HEK293 (cell line): ENCODE measurements at regions not wholly inside any gene's neighbourhood (a gene's known extent, or its start where the extent isn't known, plus 50 kb on each side); places are given as distances from the start of the nearest gene placed in this dataset.

Experiments used
- CTCF ChIA-PET: fragments of 350-600 bp; formaldehyde crosslinking; extraction: SDS; loops from one replicate; lab custom pipeline; 2021; ENCODE audit warnings: antibody characterized with exemption; lab: Yijun Ruan, JAX
- POLR2A ChIA-PET: fragments of 300-600 bp; formaldehyde crosslinking; extraction: SDS; loops from one replicate; lab custom pipeline; 2020; ENCODE audit warnings: antibody characterized with exemption, inconsistent platforms; lab: Yijun Ruan, JAX
- H3K27ac ChIP-seq: fragments of 200-500 bp; sonication (Bioruptor generic); 2 replicates; pipeline ENCODE4 v1.5.1; 2014; ENCODE audit warnings: low read depth, low read length, control low read depth, inconsistent platforms; ENCODE audit errors: extremely low read depth
- H3K36me3 ChIP-seq, 2 experiments: fragments of 200-500 bp in 1 of 2; sonication (Bioruptor generic) in 1 of 2; 1 replicate in 1 of 2; 2 replicates in 1 of 2; pipeline ENCODE4 v1.5.1; 2014 to 2017; ENCODE audit warnings: inconsistent platforms in 2 of 2, low read length in 2 of 2; ENCODE audit not compliant: control insufficient read depth in 2 of 2, insufficient read depth in 1 of 2
- H3K4me1 ChIP-seq: fragments of 200-500 bp; sonication (Bioruptor generic); 2 replicates; pipeline ENCODE4 v1.5.1; 2014; ENCODE audit warnings: mild to moderate bottlenecking, low read length, inconsistent platforms; ENCODE audit not compliant: control insufficient read depth, insufficient read depth
- H3K4me3 ChIP-seq: 2 replicates; pipeline ENCODE4 v1.5.1; 2011; ENCODE audit warnings: low read depth, mild to moderate bottlenecking, control low read depth, low read length, moderate library complexity
- H3K9me3 ChIP-seq: fragments of 200-500 bp; sonication (Bioruptor generic); 2 replicates; pipeline ENCODE4 v1.5.1; 2014; ENCODE audit warnings: low read depth, low read length, inconsistent platforms; ENCODE audit not compliant: control insufficient read depth, insufficient read depth
- EGR2 ChIP-seq: fragments of 450-650 bp; formaldehyde crosslinking; IDR thresholded peaks from 2 replicates; pipeline ENCODE4 v1.5.1; 2016; ENCODE audit warnings: low read depth, missing biosample characterization, missing genetic modification characterization
- GLIS1 ChIP-seq: fragments of 450-650 bp; formaldehyde crosslinking; IDR thresholded peaks from 2 replicates; pipeline ENCODE4 v1.5.1; 2016; ENCODE audit warnings: missing biosample characterization, missing genetic modification characterization
- KLF9 ChIP-seq: fragments of 450-650 bp; formaldehyde crosslinking; IDR thresholded peaks from 2 replicates; pipeline ENCODE4 v1.5.1; 2016; ENCODE audit warnings: missing biosample characterization, missing genetic modification characterization, low read depth
- MZF1 ChIP-seq: fragments of 450-650 bp; formaldehyde crosslinking; IDR thresholded peaks from 2 replicates; pipeline ENCODE4 v1.5.1; 2017; ENCODE audit warnings: missing biosample characterization, missing genetic modification characterization, borderline replicate concordance
- REPIN1 ChIP-seq: fragments of 450-650 bp; formaldehyde crosslinking; IDR thresholded peaks from 2 replicates; pipeline ENCODE4 v1.5.1; 2017; ENCODE audit warnings: missing biosample characterization, missing genetic modification characterization, low read depth
- WT1 ChIP-seq: fragments of 450-650 bp; formaldehyde crosslinking; IDR thresholded peaks from 2 replicates; pipeline ENCODE4 v1.5.1; 2016; ENCODE audit warnings: missing biosample characterization, missing genetic modification characterization
- YY1 ChIP-seq: fragments of 450-650 bp; formaldehyde crosslinking; IDR thresholded peaks from 2 replicates; pipeline ENCODE4 v1.5.1; 2018; ENCODE audit warnings: missing biosample characterization, missing genetic modification characterization
- ZNF112 ChIP-seq: fragments of 450-650 bp; formaldehyde crosslinking; IDR thresholded peaks from 2 replicates; pipeline ENCODE4 v1.5.0; 2017; ENCODE audit warnings: missing biosample characterization, missing genetic modification characterization
- ZNF18 ChIP-seq: fragments of 450-650 bp; formaldehyde crosslinking; IDR thresholded peaks from 2 replicates; pipeline ENCODE4 v1.5.1; 2016; ENCODE audit warnings: missing biosample characterization, missing genetic modification characterization
- ZNF311 ChIP-seq: fragments of 450-650 bp; formaldehyde crosslinking; IDR thresholded peaks from 2 replicates; pipeline ENCODE4 v1.5.1; 2017; ENCODE audit warnings: missing biosample characterization, missing genetic modification characterization, borderline replicate concordance
- ZNF501 ChIP-seq: fragments of 450-650 bp; formaldehyde crosslinking; IDR thresholded peaks from 2 replicates; pipeline ENCODE4 v1.5.1; 2016; ENCODE audit warnings: missing biosample characterization, missing genetic modification characterization
- ZNF768 ChIP-seq: fragments of 450-650 bp; formaldehyde crosslinking; IDR thresholded peaks from 2 replicates; pipeline ENCODE4 v1.5.1; 2018; ENCODE audit warnings: missing biosample characterization, mild to moderate bottlenecking, missing genetic modification characterization
- ZNF777 ChIP-seq: fragments of 450-650 bp; formaldehyde crosslinking; IDR thresholded peaks from 2 replicates; pipeline ENCODE4 v1.5.1; 2017; ENCODE audit warnings: missing biosample characterization, missing genetic modification characterization, borderline replicate concordance
- ZSCAN18 ChIP-seq: fragments of 450-650 bp; formaldehyde crosslinking; IDR thresholded peaks from 2 replicates; pipeline ENCODE4 v1.5.1; 2016; ENCODE audit warnings: missing biosample characterization, missing genetic modification characterization
- ZXDB ChIP-seq: fragments of 450-650 bp; formaldehyde crosslinking; IDR thresholded peaks from 2 replicates; pipeline ENCODE4 v1.5.1; 2016; ENCODE audit warnings: missing biosample characterization, missing genetic modification characterization
- TF ChIP-seq, protein P1 (sequence below): fragments of 450-650 bp; formaldehyde crosslinking; IDR thresholded peaks from 2 replicates; pipeline ENCODE4 v1.5.1; 2016; ENCODE audit warnings: missing biosample characterization, missing genetic modification characterization, borderline replicate concordance
- TF ChIP-seq, protein P2 (sequence below): fragments of 450-650 bp; formaldehyde crosslinking; IDR thresholded peaks from 2 replicates; pipeline ENCODE4 v1.5.1; 2017; ENCODE audit warnings: missing biosample characterization, mild to moderate bottlenecking, missing genetic modification characterization, moderate library complexity

GRCh38 chr10:21134645-21135022 lies 237.5 kb upstream of the NEBL start (continued):
- TF ChIP-seq ZSCAN18 (no peak), ZNF501 (tag by site-specific recombination) (no peak), YY1 (tag by site-specific recombination) (no peak), REPIN1 (tag by site-specific recombination) (no peak), ZXDB (tag by site-specific recombination) (no peak), ZNF112 (tag by site-specific recombination) (no peak), ZNF18 (no peak), KLF9 (tag by site-specific recombination) (no peak), ZNF777 (no peak), MZF1 (no peak)
- TF ChIP-seq, protein P1, sequence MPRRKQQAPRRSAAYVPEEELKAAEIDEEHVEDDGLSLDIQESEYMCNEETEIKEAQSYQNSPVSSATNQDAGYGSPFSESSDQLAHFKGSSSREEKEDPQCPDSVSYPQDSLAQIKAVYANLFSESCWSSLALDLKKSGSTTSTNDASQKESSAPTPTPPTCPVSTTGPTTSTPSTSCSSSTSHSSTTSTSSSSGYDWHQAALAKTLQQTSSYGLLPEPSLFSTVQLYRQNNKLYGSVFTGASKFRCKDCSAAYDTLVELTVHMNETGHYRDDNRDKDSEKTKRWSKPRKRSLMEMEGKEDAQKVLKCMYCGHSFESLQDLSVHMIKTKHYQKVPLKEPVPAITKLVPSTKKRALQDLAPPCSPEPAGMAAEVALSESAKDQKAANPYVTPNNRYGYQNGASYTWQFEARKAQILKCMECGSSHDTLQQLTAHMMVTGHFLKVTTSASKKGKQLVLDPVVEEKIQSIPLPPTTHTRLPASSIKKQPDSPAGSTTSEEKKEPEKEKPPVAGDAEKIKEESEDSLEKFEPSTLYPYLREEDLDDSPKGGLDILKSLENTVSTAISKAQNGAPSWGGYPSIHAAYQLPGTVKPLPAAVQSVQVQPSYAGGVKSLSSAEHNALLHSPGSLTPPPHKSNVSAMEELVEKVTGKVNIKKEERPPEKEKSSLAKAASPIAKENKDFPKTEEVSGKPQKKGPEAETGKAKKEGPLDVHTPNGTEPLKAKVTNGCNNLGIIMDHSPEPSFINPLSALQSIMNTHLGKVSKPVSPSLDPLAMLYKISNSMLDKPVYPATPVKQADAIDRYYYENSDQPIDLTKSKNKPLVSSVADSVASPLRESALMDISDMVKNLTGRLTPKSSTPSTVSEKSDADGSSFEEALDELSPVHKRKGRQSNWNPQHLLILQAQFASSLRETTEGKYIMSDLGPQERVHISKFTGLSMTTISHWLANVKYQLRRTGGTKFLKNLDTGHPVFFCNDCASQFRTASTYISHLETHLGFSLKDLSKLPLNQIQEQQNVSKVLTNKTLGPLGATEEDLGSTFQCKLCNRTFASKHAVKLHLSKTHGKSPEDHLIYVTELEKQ (tag by site-specific recombination) = no peak

GRCh38 chr10:21130683-21131442 lies 233.8 kb upstream of the NEBL start:
- Histone ChIP-seq H3K36me3 (no peaks in the 10 kb centered on the region), H3K27ac (no peak overlapping the region), H3K4me3 (no peak overlapping the region), H3K9me3 (no peaks in the 10 kb centered on the region), H3K4me1 (no peaks in the 10 kb centered on the region)
- ChIA-PET CTCF (no interaction called here), POLR2A (no interaction called here)
- no peak for TF ChIP-seq GLIS1 (tag by site-specific recombination)
- TF ChIP-seq, protein P2, sequence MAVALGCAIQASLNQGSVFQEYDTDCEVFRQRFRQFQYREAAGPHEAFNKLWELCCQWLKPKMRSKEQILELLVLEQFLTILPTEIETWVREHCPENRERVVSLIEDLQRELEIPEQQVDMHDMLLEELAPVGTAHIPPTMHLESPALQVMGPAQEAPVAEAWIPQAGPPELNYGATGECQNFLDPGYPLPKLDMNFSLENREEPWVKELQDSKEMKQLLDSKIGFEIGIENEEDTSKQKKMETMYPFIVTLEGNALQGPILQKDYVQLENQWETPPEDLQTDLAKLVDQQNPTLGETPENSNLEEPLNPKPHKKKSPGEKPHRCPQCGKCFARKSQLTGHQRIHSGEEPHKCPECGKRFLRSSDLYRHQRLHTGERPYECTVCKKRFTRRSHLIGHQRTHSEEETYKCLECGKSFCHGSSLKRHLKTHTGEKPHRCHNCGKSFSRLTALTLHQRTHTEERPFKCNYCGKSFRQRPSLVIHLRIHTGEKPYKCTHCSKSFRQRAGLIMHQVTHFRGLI (tag by site-specific recombination) = no peak
- no peak for TF ChIP-seq EGR2 (tag by site-specific recombination)
- no peak for TF ChIP-seq ZNF311 (tag by site-specific recombination)
- TF ChIP-seq ZNF768 (tag by site-specific recombination) = no peak
- TF ChIP-seq WT1 (tag by site-specific recombination) = no peak
